Vagina (tissue), 2 donors: ENCODE measurements at regions not wholly inside any gene's neighbourhood (a gene's known extent, or its start where the extent isn't known, plus 50 kb on each side); places are given as distances from the start of the nearest gene placed in this dataset.

Experiments used
- DNase-seq, 2 donors: peaks; one replicate each; pipeline ENCODE4 v3.0.0-alpha.2; 2017; ENCODE audit errors: extremely low spot score in 2 of 2
- H3K27ac ChIP-seq: fragments of 200-600 bp; sonication (generic); one replicate; pipeline ENCODE4 v1.5.1; 2019
- H3K27me3 ChIP-seq: fragments of 200-600 bp; sonication (generic); one replicate; pipeline ENCODE4 v1.5.1; 2019
- H3K36me3 ChIP-seq, 2 donors: fragments of 200-600 bp; sonication (generic); one replicate each; pipeline ENCODE4 v1.5.1; 2017 to 2019
- H3K4me1 ChIP-seq: fragments of 200-600 bp; sonication (generic); one replicate; pipeline ENCODE4 v1.5.1; 2019
- H3K4me3 ChIP-seq, 2 donors: fragments of 200-600 bp; sonication (generic); 1 replicate in 1 of 2; 2 replicates in 1 of 2; pipeline ENCODE4 v1.5.1; 2016 to 2019
- H3K9me3 ChIP-seq: fragments of 200-600 bp; sonication (generic); one replicate; pipeline ENCODE4 v1.5.1; 2019
- CTCF ChIP-seq, 3 experiments: fragments of 450-650 bp in 2 of 3; fragments of 200-600 bp in 1 of 3; sonication (generic) in 1 of 3; IDR thresholded peaks; one replicate each; pipeline ENCODE4 v1.5.1; 2017 to 2019; ENCODE audit warnings: antibody characterized with exemption in 3 of 3, mild to moderate bottlenecking in 2 of 3, moderate library complexity in 2 of 3
- POLR2A ChIP-seq, 2 donors: fragments of 450-650 bp; IDR thresholded peaks; one replicate each; pipeline ENCODE4 v1.6.1; 2017; ENCODE audit warnings: antibody characterized with exemption in 2 of 2, mild to moderate bottlenecking in 2 of 2, moderate library complexity in 2 of 2
- POLR2AphosphoS5 ChIP-seq, 2 donors: sonication (generic); formaldehyde crosslinking; IDR thresholded peaks; one replicate each; pipeline ENCODE4 v1.9.0; 2017; ENCODE audit warnings: antibody characterized with exemption in 2 of 2, mild to moderate bottlenecking in 2 of 2, low read depth in 1 of 2; ENCODE audit not compliant: insufficient read depth in 1 of 2
- intact Hi-C: fragments of 100-400 bp; cut with DNase I; formaldehyde crosslinking; loops from one replicate; pipeline ENCODE4 v1.15.1; 2023

GRCh38 chr2:80930777-80931176 is 626.2 kb upstream of the LRRTM1 start:
- no peak for DNase-seq
- TF ChIP-seq POLR2AphosphoS5 (IDR thresholded peaks at IDR 0.05; ENCODE audit: insufficient read depth in 1 of 2, low read depth in 1 of 2) = no peak
- TF ChIP-seq POLR2A (IDR thresholded peaks at IDR 0.05) = no peak
- TF ChIP-seq CTCF (IDR thresholded peaks at IDR 0.05) = no peak
- Histone ChIP-seq H3K27ac (no peak overlapping the region), H3K4me3 (no peak overlapping the region), H3K9me3 (no peaks in the 10 kb centered on the region), H3K36me3 (no peaks in the 10 kb centered on the region), H3K27me3 (no peaks in the 10 kb centered on the region), H3K4me1 (no peaks in the 10 kb centered on the region)
- intact Hi-C loops = no loop called here

GRCh38 chr2:80926168-80926567 is 621.6 kb upstream of the LRRTM1 start:
- Histone ChIP-seq H3K27ac (no peak overlapping the region), H3K4me1 (no peaks in the 10 kb centered on the region), H3K36me3 (no peaks in the 10 kb centered on the region), H3K4me3 (no peak overlapping the region), H3K9me3 (no peaks in the 10 kb centered on the region), H3K27me3 (no peaks in the 10 kb centered on the region)
- intact Hi-C loops = no loop called here
- no peak for TF ChIP-seq CTCF (IDR thresholded peaks at IDR 0.05)
- no peak for TF ChIP-seq POLR2AphosphoS5 (IDR thresholded peaks at IDR 0.05; ENCODE audit: insufficient read depth in 1 of 2, low read depth in 1 of 2)
- TF ChIP-seq POLR2A (IDR thresholded peaks at IDR 0.05) = no peak
- no peak for DNase-seq

- TF ChIP-seq CTCF (IDR thresholded peaks at IDR 0.05) (no peak), POLR2AphosphoS5 (IDR thresholded peaks at IDR 0.05; ENCODE audit: insufficient read depth in 1 of 2, low read depth in 1 of 2) (no peak), POLR2A (IDR thresholded peaks at IDR 0.05) (no peak)
- Histone ChIP-seq H3K9me3 (no peaks in the 10 kb centered on the region), H3K4me1 (no peaks in the 10 kb centered on the region), H3K27ac (no peak overlapping the region), H3K4me3 (no peak overlapping the region), H3K36me3 (no peaks in the 10 kb centered on the region), H3K27me3 (no peaks in the 10 kb centered on the region)
- intact Hi-C loops = no loop called here
- DNase-seq = no peak
Observed at GRCh38 chr2:80896576-80896975, 592.0 kb upstream of the LRRTM1 start.

- Histone ChIP-seq H3K27me3 (no peaks in the 10 kb centered on the region), H3K36me3 (no peaks in the 10 kb centered on the region), H3K9me3 (no peaks in the 10 kb centered on the region), H3K27ac (no peak overlapping the region), H3K4me3 (no peak overlapping the region), H3K4me1 (no peaks in the 10 kb centered on the region)
- TF ChIP-seq POLR2AphosphoS5 (IDR thresholded peaks at IDR 0.05; ENCODE audit: insufficient read depth in 1 of 2, low read depth in 1 of 2) (no peak), CTCF (IDR thresholded peaks at IDR 0.05) (no peak), POLR2A (IDR thresholded peaks at IDR 0.05) (no peak)
- DNase-seq = no peak
- intact Hi-C loops = no loop called here
Observed at GRCh38 chr2:80894486-80894885, 589.9 kb upstream of the LRRTM1 start.

GRCh38 chr2:80893711-80894110 is 589.2 kb upstream of the LRRTM1 start:
- Histone ChIP-seq H3K4me3 (no peak overlapping the region), H3K27me3 (no peaks in the 10 kb centered on the region), H3K9me3 (no peaks in the 10 kb centered on the region), H3K36me3 (no peaks in the 10 kb centered on the region), H3K4me1 (no peaks in the 10 kb centered on the region), H3K27ac (no peak overlapping the region)
- intact Hi-C loops = no loop called here
- TF ChIP-seq CTCF (IDR thresholded peaks at IDR 0.05) = no peak
- TF ChIP-seq POLR2A (IDR thresholded peaks at IDR 0.05) = no peak
- TF ChIP-seq POLR2AphosphoS5 (IDR thresholded peaks at IDR 0.05; ENCODE audit: insufficient read depth in 1 of 2, low read depth in 1 of 2) = no peak
- no peak for DNase-seq
